K562 (cell line): ENCODE measurements at regions not wholly inside any gene's neighbourhood (a gene's known extent, or its start where the extent isn't known, plus 50 kb on each side); places are given as distances from the start of the nearest gene placed in this dataset.

ENCODE experiments used
- ATAC-seq: fragments of 200-7000 bp; cut with Tn5 transposase; 3 replicates; pipeline ENCODE4 v1.9.1; 2020; ENCODE audit warnings: moderate library complexity
- BruUV-seq: library from RNA; stranded (reverse); fragments of 400-500 nt; replicated peaks from 2 replicates; lab custom pipeline; 2021; lab: Mats Ljungman, UMichigan
- CTCF ChIA-PET: fragments of 300-600 bp; formaldehyde crosslinking; extraction: SDS; loops from one replicate; lab custom pipeline; 2021; ENCODE audit warnings: low intra/inter-chr PET ratio; lab: Yijun Ruan, JAX
- POLR2A ChIA-PET: fragments of 300-600, 350-650 bp; sonication (Branson Sonifier 250); formaldehyde crosslinking; extraction: SDS; loops from one replicate; lab custom pipeline; 2021; ENCODE audit warnings: antibody characterized with exemption, inconsistent platforms; lab: Yijun Ruan, JAX
- DNase-seq, 4 experiments: peaks; one replicate each; pipeline versions ENCODE4 v3.0.0 to v3.0.0-alpha.2; 2011 to 2018; ENCODE audit warnings: low spot score in 3 of 4, mixed read lengths in 3 of 4; ENCODE audit errors: extremely low read depth in 1 of 4
- FAIRE-seq: peaks from 2 replicates; lab custom pipeline; 2011; peaks lifted over from hg19 to GRCh38; lab: Jason Lieb, UNC
- H2AFZ ChIP-seq: 2 replicates; pipeline ENCODE4 v1.6.0; 2011; ENCODE audit warnings: low read depth, low read length, control low read depth, inconsistent platforms
- H3K27ac ChIP-seq: fragments of 200-600 bp; 3 replicates; pipeline ENCODE4 v1.8.0; 2011; ENCODE audit warnings: low read depth, mild to moderate bottlenecking, control low read depth, inconsistent platforms, low read length, moderate library complexity, mixed read lengths; ENCODE audit errors: extremely low read depth
- H3K27me3 ChIP-seq, 2 experiments: fragments of 300-600 bp in 1 of 2; 2 replicates in 1 of 2; 3 replicates in 1 of 2; pipeline versions ENCODE4 v1.6.0 to v1.8.0; 2011; ENCODE audit warnings: inconsistent platforms in 2 of 2, low read length in 2 of 2, mild to moderate bottlenecking in 1 of 2, mixed read lengths in 1 of 2, moderate library complexity in 1 of 2; ENCODE audit not compliant: control insufficient read depth in 2 of 2, insufficient read depth in 2 of 2
- H3K36me3 ChIP-seq: fragments of 300-600 bp; 3 replicates; pipeline ENCODE4 v1.8.0; 2011; ENCODE audit warnings: mild to moderate bottlenecking, low read length, inconsistent platforms; ENCODE audit not compliant: control insufficient read depth, insufficient read depth
- H3K4me1 ChIP-seq, 2 experiments: fragments of 200-600 bp in 1 of 2; replicated peaks in 1 of 2; 2 replicates in 1 of 2; 3 replicates in 1 of 2; pipeline versions ENCODE4 v1.5.1 to v1.8.0; 2011; ENCODE audit warnings: inconsistent platforms in 2 of 2, low read length in 2 of 2, mild to moderate bottlenecking in 1 of 2, mixed read lengths in 1 of 2, moderate library complexity in 1 of 2; ENCODE audit not compliant: control insufficient read depth in 2 of 2, insufficient read depth in 2 of 2
- H3K4me2 ChIP-seq: 2 replicates; pipeline ENCODE4 v1.6.1; 2011; ENCODE audit warnings: low read length, control low read depth, inconsistent platforms, mixed read lengths; ENCODE audit not compliant: insufficient read depth
- H3K4me3 ChIP-seq: fragments of 200-600 bp; sonication (generic), shearing (Covaris generic); 2 replicates; pipeline ENCODE4 v1.5.1; 2016; ENCODE audit warnings: control low read depth, inconsistent platforms
- H3K79me2 ChIP-seq: fragments of 200-600 bp; 3 replicates; pipeline ENCODE4 v1.8.0; 2011; ENCODE audit warnings: low read length, inconsistent platforms; ENCODE audit not compliant: control insufficient read depth, insufficient read depth
- H3K9ac ChIP-seq, 2 experiments: 2 replicates each; pipeline versions ENCODE4 v1.6.0 to v1.6.1; 2011; ENCODE audit warnings: low read depth in 2 of 2, low read length in 2 of 2, control low read depth in 1 of 2, inconsistent platforms in 1 of 2, mild to moderate bottlenecking in 1 of 2, mixed read lengths in 1 of 2; ENCODE audit not compliant: insufficient read depth in 1 of 2
- H3K9me1 ChIP-seq: one replicate; pipeline ENCODE4 v1.6.0; 2011; ENCODE audit warnings: inconsistent platforms, mild to moderate bottlenecking, low read length, moderate library complexity; ENCODE audit not compliant: control insufficient read depth, insufficient read depth
- H3K9me3 ChIP-seq: replicated peaks from 2 replicates; pipeline ENCODE4 v1.5.1; 2011; ENCODE audit warnings: low read depth, low read length, inconsistent platforms; ENCODE audit not compliant: control insufficient read depth, insufficient read depth
- H4K20me1 ChIP-seq: replicated peaks from 2 replicates; pipeline ENCODE4 v1.6.1; 2011; ENCODE audit warnings: low read length, inconsistent platforms, mixed read lengths; ENCODE audit not compliant: control insufficient read depth, insufficient read depth
- CBX5 ChIP-seq: IDR thresholded peaks from 2 replicates; pipeline ENCODE4 v1.6.1; 2014; ENCODE audit warnings: low read depth, borderline replicate concordance
- CCAR2 ChIP-seq: fragments of 200-400 bp; formaldehyde crosslinking; IDR thresholded peaks from 2 replicates; pipeline ENCODE4 v1.6.1; 2017; ENCODE audit warnings: mild to moderate bottlenecking, low read depth, low read length
- CHD2 ChIP-seq: IDR thresholded peaks from 2 replicates; pipeline ENCODE4 v1.6.1; 2011; ENCODE audit warnings: low read depth, low read length
- CXXC5 ChIP-seq: fragments of 250-450 bp; sonication (Bioruptor Pico); IDR thresholded peaks from 2 replicates; pipeline ENCODE4 v1.8.0; 2022; ENCODE audit warnings: inconsistent platforms, mild to moderate bottlenecking, moderate library complexity
- DDX20 ChIP-seq: fragments of 450-650 bp; IDR thresholded peaks from 2 replicates; pipeline ENCODE4 v1.6.1; 2016; ENCODE audit warnings: missing genetic modification characterization, low read depth, mild to moderate bottlenecking, missing compliant biosample characterization, moderate library complexity
- DNMT1 ChIP-seq: fragments of 450-650 bp; IDR thresholded peaks from 2 replicates; pipeline ENCODE4 v1.6.1; 2016; ENCODE audit warnings: antibody characterized with exemption, mild to moderate bottlenecking
- ETV6 ChIP-seq, 3 experiments: fragments of 150-350 bp in 1 of 3; sonication (generic) in 1 of 3; formaldehyde crosslinking in 1 of 3; IDR thresholded peaks; 2 replicates each; pipeline versions ENCODE4 v1.6.1 to v1.8.0; 2014 to 2022; ENCODE audit warnings: borderline replicate concordance in 2 of 3, low read depth in 2 of 3, antibody characterized with exemption in 1 of 3, low read length in 1 of 3, mild to moderate bottlenecking in 1 of 3, missing genetic modification reagents in 1 of 3
- EWSR1 ChIP-seq: fragments of 450-650 bp; IDR thresholded peaks from 2 replicates; pipeline ENCODE4 v1.6.1; 2018; ENCODE audit warnings: borderline replicate concordance, mild to moderate bottlenecking, low read depth, moderate library complexity; ENCODE audit not compliant: partially characterized antibody
- MTA2 ChIP-seq: fragments of 450-650 bp; IDR thresholded peaks from 2 replicates; pipeline ENCODE4 v1.6.1; 2016; ENCODE audit warnings: low read depth
- MXI1 ChIP-seq: IDR thresholded peaks from 2 replicates; pipeline ENCODE4 v1.6.1; 2011; ENCODE audit warnings: low read depth, mild to moderate bottlenecking, improper control_type of control experiment, low read length
- NEUROD1 ChIP-seq: fragments of 150-350 bp; IDR thresholded peaks from 2 replicates; pipeline ENCODE4 v1.6.1; 2014; ENCODE audit warnings: borderline replicate concordance, low read length, low read depth; ENCODE audit not compliant: partially characterized antibody
- RAD51 ChIP-seq: fragments of 450-650 bp; IDR thresholded peaks from 2 replicates; pipeline ENCODE4 v1.7.1; 2016; ENCODE audit warnings: low read depth, mild to moderate bottlenecking, borderline replicate concordance
- TARDBP ChIP-seq: fragments of 450-650 bp; IDR thresholded peaks from 2 replicates; pipeline ENCODE4 v1.6.1; 2016
- ZNF175 ChIP-seq: fragments of 200-800 bp; sonication (Bioruptor generic); IDR thresholded peaks from 2 replicates; pipeline ENCODE4 v1.6.1; 2016; ENCODE audit warnings: low read depth, mild to moderate bottlenecking, missing genetic modification characterization, missing compliant biosample characterization
- ZNF239 ChIP-seq: fragments of 250-450 bp; sonication (Bioruptor Pico); IDR thresholded peaks from 2 replicates; pipeline ENCODE4 v1.4.0; 2020; ENCODE audit warnings: mild to moderate bottlenecking
- ZNF41 ChIP-seq: fragments of 250-450 bp; sonication (Bioruptor Pico); conservative IDR thresholded peaks from 2 replicates; pipeline ENCODE4 v1.4.0; 2020; ENCODE audit warnings: mild to moderate bottlenecking
- ZNF436 ChIP-seq: fragments of 250-450, 450-650 bp; sonication (Bioruptor Pico); formaldehyde crosslinking; IDR thresholded peaks from 2 replicates; pipeline ENCODE4 v1.7.0; 2020; ENCODE audit warnings: mild to moderate bottlenecking
- WGBS: fragments of 100-300 bp; shearing (Covaris generic); methylation state at CpG from one replicate; pipeline ENCODE4 v1.1.6; 2016; ENCODE audit warnings: low coverage, mixed read lengths; ENCODE audit not compliant: insufficient coverage; ENCODE audit errors: missing lambda C conversion rate; 5-methylcytosine and 5-hydroxymethylcytosine counted together
- in situ Hi-C: fragments of 300-500 bp; cut with MboI; formaldehyde crosslinking; loops from 4 replicates; pipeline ENCODE4 v1.15.0; 2018; ENCODE audit warnings: inconsistent platforms, mixed read lengths
- intact Hi-C: fragments of 100-400 bp; cut with micrococcal nuclease; formaldehyde crosslinking; loops from 2 replicates; pipeline ENCODE4 v1.14.2; 2022
- TF ChIP-seq, protein P1 (sequence below): fragments of 200-800 bp; sonication (Bioruptor generic); IDR thresholded peaks from 2 replicates; pipeline ENCODE4 v1.6.1; 2017; ENCODE audit warnings: missing genetic modification characterization, missing compliant biosample characterization

DNA sequence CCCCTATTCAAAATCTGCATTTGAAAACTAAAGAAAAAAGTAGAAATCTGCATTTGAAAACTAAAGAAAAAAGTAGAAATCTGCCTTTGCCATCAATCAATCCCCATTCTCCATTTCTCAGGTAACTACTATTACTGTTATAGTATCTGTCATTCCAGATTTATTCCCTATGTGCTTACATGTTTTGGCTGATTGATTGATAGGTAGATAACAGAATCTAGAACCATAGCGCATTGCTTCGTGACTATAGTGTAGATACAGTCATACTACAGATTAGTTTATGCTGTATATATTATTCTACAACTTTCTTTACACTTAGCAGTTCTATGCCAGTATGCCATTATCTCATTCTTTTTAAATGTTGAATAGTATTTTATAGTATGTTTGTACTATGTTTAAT is 163.0 kb downstream of the SIM1 start:
- TF ChIP-seq ZNF175 (CRISPR knock-in tag) (no peak), EWSR1 (no peak), DDX20 (no peak), CHD2 (no peak), RAD51 (no peak), DNMT1 (no peak), MTA2 (no peak)
- DNase-seq (no peak), ATAC-seq (no peak), FAIRE-seq (no peak)
- Histone ChIP-seq H3K4me1 (no peaks in the 10 kb centered on the region), H3K4me3 (no peak overlapping the region), H3K9me3 (no peaks in the 10 kb centered on the region), H3K4me2 (no peak overlapping the region), H2AFZ (no peak overlapping the region), H3K9ac (no peak overlapping the region), H3K79me2 (no peaks in the 10 kb centered on the region), H3K36me3 (no peaks in the 10 kb centered on the region), H3K9me1 (no peaks in the 10 kb centered on the region), H4K20me1 (no peaks in the 10 kb centered on the region), H3K27ac (no peak overlapping the region), H3K27me3 (no peaks in the 10 kb centered on the region)
- in situ Hi-C loops (no loop called here), intact Hi-C loops (no loop called here)
- BruUV-seq, result no TSS peak
- ChIA-PET CTCF (no interaction called here), POLR2A (no interaction called here)
- 14% methylated on average over 2 of the region's 2 CpGs for WGBS

DNA sequence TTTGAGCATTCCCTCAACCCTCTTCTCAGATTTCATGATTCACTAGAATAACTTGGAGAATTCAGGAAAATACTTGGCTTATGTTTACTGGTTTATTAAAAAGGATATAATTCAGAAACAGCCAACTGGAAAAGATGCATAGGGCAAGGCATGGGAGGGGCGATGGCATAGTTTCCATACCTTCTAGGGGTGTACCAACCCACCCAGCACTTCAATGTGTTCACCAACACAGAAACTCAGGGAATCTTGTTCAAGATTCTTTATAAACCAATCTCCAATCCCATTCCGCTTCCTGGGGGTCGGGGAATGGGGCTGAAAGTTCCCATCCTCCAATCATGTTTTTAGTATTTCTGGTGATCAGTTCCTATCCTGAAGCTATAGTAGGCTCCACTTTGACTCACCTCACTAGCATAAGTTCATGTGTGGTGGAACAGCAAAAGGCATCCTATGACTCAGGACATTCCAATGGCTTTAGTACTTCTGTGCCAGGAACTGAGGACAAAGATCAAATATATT is 164.4 kb downstream of the SIM1 start:
- Histone ChIP-seq H3K4me1 (no peaks in the 10 kb centered on the region), H3K36me3 (no peaks in the 10 kb centered on the region), H3K9ac (no peak overlapping the region), H4K20me1 (no peaks in the 10 kb centered on the region), H3K4me2 (no peak overlapping the region), H3K79me2 (no peaks in the 10 kb centered on the region), H3K27ac (no peak overlapping the region), H3K9me3 (no peaks in the 10 kb centered on the region), H2AFZ (no peak overlapping the region), H3K27me3 (no peaks in the 10 kb centered on the region), H3K9me1 (no peaks in the 10 kb centered on the region), H3K4me3 (no peak overlapping the region)
- WGBS, result 0% methylated on average over 3 of the region's 3 CpGs
- ATAC-seq (no peak), FAIRE-seq (no peak), DNase-seq (no peak)
- no TSS peak for BruUV-seq
- in situ Hi-C loops (no loop called here), intact Hi-C loops (no loop called here)
- CTCF ChIA-PET, result no interaction called here
- POLR2A ChIA-PET, result no interaction called here
- no peak for TF ChIP-seq CXXC5 (CRISPR knock-in tag)
- TF ChIP-seq, protein P1, sequence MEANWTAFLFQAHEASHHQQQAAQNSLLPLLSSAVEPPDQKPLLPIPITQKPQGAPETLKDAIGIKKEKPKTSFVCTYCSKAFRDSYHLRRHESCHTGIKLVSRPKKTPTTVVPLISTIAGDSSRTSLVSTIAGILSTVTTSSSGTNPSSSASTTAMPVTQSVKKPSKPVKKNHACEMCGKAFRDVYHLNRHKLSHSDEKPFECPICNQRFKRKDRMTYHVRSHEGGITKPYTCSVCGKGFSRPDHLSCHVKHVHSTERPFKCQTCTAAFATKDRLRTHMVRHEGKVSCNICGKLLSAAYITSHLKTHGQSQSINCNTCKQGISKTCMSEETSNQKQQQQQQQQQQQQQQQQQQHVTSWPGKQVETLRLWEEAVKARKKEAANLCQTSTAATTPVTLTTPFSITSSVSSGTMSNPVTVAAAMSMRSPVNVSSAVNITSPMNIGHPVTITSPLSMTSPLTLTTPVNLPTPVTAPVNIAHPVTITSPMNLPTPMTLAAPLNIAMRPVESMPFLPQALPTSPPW (CRISPR knock-in tag), result no peak
- TF ChIP-seq TARDBP, result no peak
- no peak for TF ChIP-seq ZNF41
- TF ChIP-seq CCAR2, result no peak
- no peak for TF ChIP-seq ZNF239 (CRISPR knock-in tag)
- TF ChIP-seq CBX5, result no peak
- TF ChIP-seq NEUROD1, result no peak
- TF ChIP-seq MXI1, result no peak
- TF ChIP-seq ETV6 (IDR thresholded peaks at IDR 0.05; ENCODE audit: borderline replicate concordance in 1 of 2, low read depth in 2 of 2, low read length in 1 of 2), result no peak
- no peak for TF ChIP-seq ETV6 (CRISPR knock-in tag; IDR thresholded peaks at IDR 0.05; ENCODE audit: borderline replicate concordance)
- no peak for TF ChIP-seq ZNF436 (CRISPR knock-in tag)
